Common myeloid progenitor, CD34-positive (primary cell): ENCODE measurements at regions not wholly inside any gene's neighbourhood (a gene's known extent, or its start where the extent isn't known, plus 50 kb on each side); places are given as distances from the start of the nearest gene placed in this dataset.

Experiments used
- CTCF ChIA-PET: fragments of 350-600 bp; sonication (Branson Sonifier 250); formaldehyde crosslinking; loops from one replicate; lab custom pipeline; 2021; ENCODE audit warnings: antibody characterized with exemption; lab: Charles Lee
- POLR2A ChIA-PET: fragments of 350-600 bp; sonication (Branson Sonifier 250); formaldehyde crosslinking; loops from one replicate; lab custom pipeline; 2021; ENCODE audit warnings: antibody characterized with exemption; lab: Charles Lee
- DNase-seq, 3 donors: peaks; one replicate each; pipeline versions ENCODE4 v3.0.0 to v3.0.0-alpha.2; 2013
- H3K27ac ChIP-seq, 2 experiments: 1 replicate in 1 of 2; 2 replicates in 1 of 2; pipeline ENCODE4 v1.7.0; 2013; ENCODE audit warnings: inconsistent platforms in 2 of 2, low read length in 2 of 2, mild to moderate bottlenecking in 2 of 2, low read depth in 1 of 2, moderate library complexity in 1 of 2; ENCODE audit not compliant: severe bottlenecking in 2 of 2, insufficient read depth in 1 of 2, poor library complexity in 1 of 2
- H3K27me3 ChIP-seq, 5 experiments: replicated peaks in 2 of 5; 1 replicate in 3 of 5; 2 replicates in 2 of 5; pipeline versions ENCODE4 v1.6.1 to v1.7.0; 2013; ENCODE audit warnings: low read length in 4 of 5, mild to moderate bottlenecking in 2 of 5, moderate library complexity in 2 of 5, inconsistent platforms in 1 of 5; ENCODE audit not compliant: insufficient read depth in 5 of 5, control insufficient read depth in 4 of 5
- H3K36me3 ChIP-seq, 4 experiments: 1 replicate in 2 of 4; 2 replicates in 2 of 4; pipeline versions ENCODE4 v1.6.1 to v1.7.0; 2013; ENCODE audit warnings: low read length in 3 of 4, control low read depth in 1 of 4, mild to moderate bottlenecking in 1 of 4; ENCODE audit not compliant: control insufficient read depth in 4 of 4, insufficient read depth in 4 of 4
- H3K4me1 ChIP-seq, 4 experiments: 1 replicate in 3 of 4; 2 replicates in 1 of 4; pipeline versions ENCODE4 v1.6.1 to v1.7.1; 2013; ENCODE audit warnings: low read length in 3 of 4, mild to moderate bottlenecking in 3 of 4, control low read depth in 1 of 4, inconsistent platforms in 1 of 4, moderate library complexity in 1 of 4; ENCODE audit not compliant: control insufficient read depth in 4 of 4, insufficient read depth in 4 of 4; ENCODE audit errors: control extremely low read depth in 1 of 4
- H3K4me3 ChIP-seq, 7 experiments: 1 replicate in 4 of 7; 2 replicates in 3 of 7; pipeline versions ENCODE4 v1.5.1 to v1.7.0; 2013; ENCODE audit warnings: mild to moderate bottlenecking in 7 of 7, low read length in 6 of 7, moderate library complexity in 6 of 7, inconsistent platforms in 2 of 7, low read depth in 2 of 7, control low read depth in 1 of 7; ENCODE audit not compliant: insufficient read depth in 4 of 7, control insufficient read depth in 1 of 7; ENCODE audit errors: extremely low read depth in 1 of 7
- H3K9me3 ChIP-seq, 5 experiments: 1 replicate in 4 of 5; 2 replicates in 1 of 5; pipeline versions ENCODE4 v1.6.1 to v1.7.1; 2013; ENCODE audit warnings: low read length in 4 of 5, mild to moderate bottlenecking in 2 of 5, inconsistent platforms in 1 of 5, low read depth in 1 of 5, moderate library complexity in 1 of 5; ENCODE audit not compliant: control insufficient read depth in 4 of 5, insufficient read depth in 2 of 5; ENCODE audit errors: control extremely low read depth in 1 of 5
- WGBS: methylation state at CpG from one replicate; pipeline ENCODE4 v1.1.5; 2013; ENCODE audit not compliant: insufficient coverage; 5-methylcytosine and 5-hydroxymethylcytosine counted together

- H3K27ac ChIP-seq = no peak overlapping the region
- H3K36me3 ChIP-seq = no peaks in the 10 kb centered on the region
- H3K4me3 ChIP-seq = no peak overlapping the region
- ChIA-PET CTCF (no interaction called here), POLR2A (no interaction called here)
- no peaks in the 10 kb centered on the region for H3K27me3 ChIP-seq
- H3K9me3 ChIP-seq = no peaks in the 10 kb centered on the region
- WGBS = no CpG with 5 or more reads among the region's 1 CpG
- no peak for DNase-seq
- no peaks in the 10 kb centered on the region for H3K4me1 ChIP-seq
Observed at GRCh38 chr7:84658286-84658685, 463.7 kb upstream of the SEMA3A start.

DNA sequence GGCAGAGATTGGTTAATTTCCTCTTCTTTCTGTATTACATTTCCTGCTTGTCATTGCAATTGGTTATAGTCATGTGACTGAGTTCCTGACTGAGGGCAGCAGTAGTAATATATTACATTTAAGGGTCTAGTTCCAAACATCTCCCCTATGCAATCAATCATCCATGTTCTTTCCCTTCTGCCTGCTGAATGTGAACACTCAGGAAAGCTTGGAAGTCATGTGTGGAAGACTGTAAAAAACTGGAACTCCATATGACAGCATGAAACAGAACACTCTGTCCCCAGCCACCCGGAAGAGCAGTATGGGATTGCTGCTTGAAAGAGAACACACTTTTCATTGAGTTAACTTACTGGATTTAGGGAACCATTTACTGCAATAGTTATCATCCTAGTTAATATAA is 459.7 kb upstream of the SEMA3A start:
- H3K36me3 ChIP-seq = no peaks in the 10 kb centered on the region
- CTCF ChIA-PET = no interaction called here
- H3K4me3 ChIP-seq = no peak overlapping the region
- no CpG with 5 or more reads among the region's 1 CpG for WGBS
- POLR2A ChIA-PET = no interaction called here
- DNase-seq = no peak
- H3K9me3 ChIP-seq = no peaks in the 10 kb centered on the region
- no peaks in the 10 kb centered on the region for H3K27me3 ChIP-seq
- H3K4me1 ChIP-seq = no peaks in the 10 kb centered on the region
- no peak overlapping the region for H3K27ac ChIP-seq

DNA sequence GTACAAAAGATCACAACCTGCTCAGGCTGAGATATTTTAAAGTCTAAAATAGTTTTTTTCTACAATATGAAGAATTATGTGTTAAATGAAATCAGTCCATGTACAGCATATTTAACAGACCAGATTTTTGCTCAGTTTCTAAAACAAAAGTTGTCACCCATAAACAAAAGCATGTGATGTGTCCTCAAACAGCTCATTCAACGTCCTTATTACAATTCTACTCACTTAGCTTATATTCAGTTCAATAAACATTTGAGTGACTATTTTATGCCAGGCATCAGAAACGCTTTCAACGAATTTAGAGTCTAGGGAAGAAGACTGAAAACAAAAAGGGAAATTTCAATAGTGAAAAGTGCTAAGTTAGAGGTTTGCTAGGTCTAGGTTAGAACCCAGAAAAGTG is 457.3 kb upstream of the SEMA3A start:
- no peaks in the 10 kb centered on the region for H3K36me3 ChIP-seq
- DNase-seq = no peak
- ChIA-PET CTCF (no interaction called here), POLR2A (no interaction called here)
- no peaks in the 10 kb centered on the region for H3K27me3 ChIP-seq
- no peak overlapping the region for H3K4me3 ChIP-seq
- 100% methylated on average over 2 of the region's 3 CpGs for WGBS
- H3K27ac ChIP-seq = no peak overlapping the region
- H3K4me1 ChIP-seq = no peaks in the 10 kb centered on the region
- no peaks in the 10 kb centered on the region for H3K9me3 ChIP-seq

DNA sequence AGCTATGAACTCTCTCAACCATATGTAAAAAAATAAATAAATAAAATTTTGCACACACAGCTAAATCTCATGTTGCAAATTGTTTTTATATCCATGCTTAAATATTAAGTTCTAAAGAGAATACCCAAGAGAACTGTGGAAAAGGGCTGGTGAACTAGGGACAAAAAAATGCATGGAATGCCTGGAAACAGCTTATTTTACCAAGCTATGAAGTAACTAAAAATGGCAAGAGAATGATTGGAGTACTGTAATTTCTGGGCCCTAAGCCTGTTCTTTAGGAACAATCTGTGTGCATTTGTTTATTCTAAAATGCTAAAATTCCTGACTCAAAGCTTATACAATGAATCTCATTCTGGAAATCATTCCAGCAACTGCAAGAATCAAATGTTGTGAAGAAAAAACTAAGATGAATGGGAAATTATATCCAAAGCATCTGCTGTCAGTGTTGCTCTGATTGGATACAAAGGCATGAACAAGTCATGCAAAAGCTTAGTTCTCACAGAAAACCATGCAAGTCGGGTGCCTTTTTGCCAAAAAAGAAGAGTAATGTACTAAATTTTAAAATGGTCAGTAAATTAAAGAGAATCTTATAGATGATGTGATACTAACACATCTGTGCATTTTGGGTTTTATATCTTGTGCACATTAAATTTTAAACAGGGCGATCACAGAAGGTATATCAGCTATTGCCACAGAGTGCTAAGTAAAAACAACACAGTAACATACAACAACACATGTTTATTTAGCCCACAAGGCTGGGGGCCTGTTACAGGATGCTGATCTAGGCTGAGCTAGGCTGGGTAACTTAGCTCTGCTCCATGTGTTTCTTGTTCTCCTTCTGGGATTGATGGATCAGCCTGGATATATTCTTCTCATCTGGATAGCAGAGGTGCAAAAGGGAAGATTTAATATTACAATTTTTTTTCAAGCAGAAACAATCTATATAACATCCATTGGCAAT is 453.5 kb upstream of the SEMA3A start:
- CTCF ChIA-PET = interaction anchor here (1.3 kb wide), 1 partner anchor 102 kb away, joined by 3 read pairs; no protein-coding TSS in a partner anchor
- no peaks in the 10 kb centered on the region for H3K27me3 ChIP-seq
- H3K4me3 ChIP-seq = no peak overlapping the region
- WGBS = 100% methylated on average over 1 of the region's 2 CpGs
- POLR2A ChIA-PET = no interaction called here
- no peaks in the 10 kb centered on the region for H3K4me1 ChIP-seq
- DNase-seq = no peak
- no peaks in the 10 kb centered on the region for H3K9me3 ChIP-seq
- no peaks in the 10 kb centered on the region for H3K36me3 ChIP-seq
- H3K27ac ChIP-seq = no peak overlapping the region

GRCh38 chr7:84642611-84643010 is 448.0 kb upstream of the SEMA3A start:
- 80% methylated on average over 1 of the region's 3 CpGs for WGBS
- no peaks in the 10 kb centered on the region for H3K36me3 ChIP-seq
- ChIA-PET POLR2A (no interaction called here), CTCF (no interaction called here)
- no peaks in the 10 kb centered on the region for H3K4me1 ChIP-seq
- no peak overlapping the region for H3K4me3 ChIP-seq
- no peak for DNase-seq
- no peak overlapping the region for H3K27ac ChIP-seq
- H3K27me3 ChIP-seq = no peaks in the 10 kb centered on the region
- H3K9me3 ChIP-seq = no peaks in the 10 kb centered on the region

DNA sequence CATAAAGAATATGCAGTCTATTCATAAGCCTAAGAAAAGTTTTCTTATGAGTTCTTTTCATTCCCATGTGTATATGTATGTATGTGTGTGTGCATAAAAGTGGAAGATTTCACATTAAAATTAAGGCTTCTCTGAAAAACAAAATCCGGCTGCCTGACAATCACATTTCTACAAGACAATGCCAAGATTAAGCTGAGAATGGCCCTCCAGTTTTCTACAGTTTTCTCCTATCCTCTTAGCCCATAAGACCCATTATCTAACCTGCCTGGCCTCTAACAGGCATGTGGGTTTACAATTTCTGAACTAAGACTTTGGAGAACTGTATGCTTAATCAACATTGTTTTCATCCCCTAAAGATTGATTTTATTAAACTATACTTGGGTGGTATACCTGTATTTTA is 446.0 kb upstream of the SEMA3A start:
- no peaks in the 10 kb centered on the region for H3K36me3 ChIP-seq
- no peak overlapping the region for H3K27ac ChIP-seq
- no peaks in the 10 kb centered on the region for H3K27me3 ChIP-seq
- 100% methylated on average over 1 of the region's 1 CpG for WGBS
- no peak overlapping the region for H3K4me3 ChIP-seq
- DNase-seq = no peak
- ChIA-PET POLR2A (no interaction called here), CTCF (no interaction called here)
- no peaks in the 10 kb centered on the region for H3K9me3 ChIP-seq
- H3K4me1 ChIP-seq = no peaks in the 10 kb centered on the region

DNA sequence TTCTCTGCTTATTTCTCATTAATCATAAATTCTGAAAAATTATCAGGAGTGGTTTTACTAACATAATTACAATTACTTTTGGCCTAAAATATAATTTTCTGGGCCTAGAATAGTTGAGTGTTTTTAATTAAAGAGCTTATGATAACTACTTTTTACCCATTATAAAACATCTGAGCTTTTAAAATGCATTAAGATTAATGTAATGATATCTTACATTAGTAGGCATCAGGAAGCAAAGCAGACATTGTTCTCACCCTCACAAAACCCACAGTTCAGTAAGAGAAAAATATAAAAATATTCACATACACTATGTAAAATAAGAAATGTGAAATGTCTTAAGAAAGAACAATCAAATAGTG is 443.7 kb upstream of the SEMA3A start:
- no peak overlapping the region for H3K4me3 ChIP-seq
- CTCF ChIA-PET = interaction anchor here (1.1 kb wide), 1 partner anchor 12 kb away, joined by 4 read pairs; no protein-coding TSS in a partner anchor
- H3K9me3 ChIP-seq = peaks cover 0 to 4% (median 0%) of the 10 kb centered on the region in 5 experiments
- no peak overlapping the region for H3K27ac ChIP-seq
- H3K27me3 ChIP-seq = no peaks in the 10 kb centered on the region
- POLR2A ChIA-PET = interaction anchor here (0.6 kb wide), 1 partner anchor 1018 kb away, joined by 3 read pairs; no protein-coding TSS in a partner anchor
- H3K4me1 ChIP-seq = no peaks in the 10 kb centered on the region
- no peak for DNase-seq
- H3K36me3 ChIP-seq = no peaks in the 10 kb centered on the region
